Left lung (tissue), 4 donors: ENCODE measurements at regions not wholly inside any gene's neighbourhood (a gene's known extent, or its start where the extent isn't known, plus 50 kb on each side); places are given as distances from the start of the nearest gene placed in this dataset.

Experiments
- ATAC-seq: fragments of 200-7000 bp; cut with Tn5 transposase; one replicate; pipeline ENCODE4 v1.9.1; 2020; ENCODE audit warnings: moderate library complexity
- DNase-seq, 4 donors: peaks; one replicate each; pipeline ENCODE4 v3.0.0-alpha.2; 2013 to 2020
- H3K27ac ChIP-seq, 2 donors: fragments of 200-600 bp; sonication (generic) in 1 of 2; one replicate each; pipeline versions ENCODE4 v1.5.0 to v1.8.0; 2020 to 2021
- H3K27me3 ChIP-seq, 2 donors: fragments of 200-600 bp; sonication (generic) in 1 of 2; one replicate each; pipeline versions ENCODE4 v1.5.0 to v1.8.0; 2020 to 2021
- H3K36me3 ChIP-seq, 2 donors: fragments of 200-600 bp; sonication (generic) in 1 of 2; one replicate each; pipeline versions ENCODE4 v1.5.0 to v1.8.0; 2020 to 2021
- H3K4me1 ChIP-seq, 2 donors: fragments of 200-600 bp; one replicate each; pipeline ENCODE4 v1.8.0; 2021
- H3K4me3 ChIP-seq, 2 donors: fragments of 200-600 bp; sonication (generic) in 1 of 2; one replicate each; pipeline versions ENCODE4 v1.5.0 to v1.8.0; 2020 to 2021; ENCODE audit warnings: mild to moderate bottlenecking in 1 of 2
- H3K9me3 ChIP-seq, 2 donors: fragments of 200-600 bp; sonication (generic) in 1 of 2; one replicate each; pipeline versions ENCODE4 v1.5.0 to v1.8.0; 2020 to 2021
- CTCF ChIP-seq, 2 donors: fragments of 200-600 bp; sonication (generic) in 1 of 2; IDR thresholded peaks; one replicate each; pipeline versions ENCODE4 v1.5.0 to v1.8.0; 2021; ENCODE audit warnings: antibody characterized with exemption in 2 of 2
- intact Hi-C, 2 donors: fragments of 100-400 bp; cut with DNase I; formaldehyde crosslinking; loops; one replicate each; pipeline versions ENCODE4 v1.11.2 to v1.14.2; 2022
- donor health status: DM: no; HTN: yes; CAD: no.
- donor health status: DM: no; HTN: no; CAD: no.

- no peak for TF ChIP-seq CTCF (IDR thresholded peaks at IDR 0.05)
- intact Hi-C loops: no loop called here
- DNase-seq: no peak
- H3K27ac ChIP-seq: no peak overlapping the region
- H3K4me1 ChIP-seq: no peaks in the 10 kb centered on the region
- ATAC-seq: no peak
- H3K9me3 ChIP-seq: peaks cover 0 to 9% of the 10 kb centered on the region in 2 donors
- H3K36me3 ChIP-seq: no peaks in the 10 kb centered on the region
- H3K27me3 ChIP-seq: peaks cover 0 to 16% of the 10 kb centered on the region in 2 donors
- no peak overlapping the region for H3K4me3 ChIP-seq
Observed at GRCh38 chr1:4307911-4308545, 346.4 kb upstream of the AJAP1 start.

- intact Hi-C loops: no loop called here
- Histone ChIP-seq H3K27me3 (peaks cover 0 to 16% of the 10 kb centered on the region in 2 donors), H3K27ac (no peak overlapping the region), H3K4me3 (no peak overlapping the region), H3K4me1 (no peaks in the 10 kb centered on the region), H3K9me3 (peaks cover 0 to 14% of the 10 kb centered on the region in 2 donors), H3K36me3 (no peaks in the 10 kb centered on the region)
- ATAC-seq (no peak), DNase-seq (no peak)
- TF ChIP-seq CTCF (IDR thresholded peaks at IDR 0.05): no peak
Observed at GRCh38 chr1:4308806-4309205, 345.6 kb upstream of the AJAP1 start.

- intact Hi-C loops: no loop called here
- DNase-seq (no peak), ATAC-seq (no peak)
- TF ChIP-seq CTCF (IDR thresholded peaks at IDR 0.05): no peak
- H3K27me3 ChIP-seq: peaks cover 0 to 16% of the 10 kb centered on the region in 2 donors
- H3K4me3 ChIP-seq: no peak overlapping the region
- no peaks in the 10 kb centered on the region for H3K36me3 ChIP-seq
- H3K27ac ChIP-seq: no peak overlapping the region
- H3K4me1 ChIP-seq: no peaks in the 10 kb centered on the region
- H3K9me3 ChIP-seq: peaks cover 0 to 22% of the 10 kb centered on the region in 2 donors
Observed at GRCh38 chr1:4309676-4310320, 344.6 kb upstream of the AJAP1 start.

GRCh38 chr1:4310396-4310923 is 343.9 kb upstream of the AJAP1 start:
- ATAC-seq: no peak
- H3K4me3 ChIP-seq: no peak overlapping the region
- H3K27ac ChIP-seq: no peak overlapping the region

More at GRCh38 chr1:4310396-4310923, 343.9 kb upstream of the AJAP1 start:
- peaks cover 0 to 16% of the 10 kb centered on the region in 2 donors for H3K27me3 ChIP-seq
- H3K36me3 ChIP-seq: no peaks in the 10 kb centered on the region
- intact Hi-C loops: no loop called here
- DNase-seq: no peak
- no peaks in the 10 kb centered on the region for H3K4me1 ChIP-seq
- H3K9me3 ChIP-seq: peaks cover 0 to 20% of the 10 kb centered on the region in 2 donors
- TF ChIP-seq CTCF (IDR thresholded peaks at IDR 0.05): no peak
